ENCODE measurements at regions not wholly inside any gene's neighbourhood (a gene's known extent, or its start where the extent isn't known, plus 50 kb on each side); places are given as distances from the start of the nearest gene placed in this dataset.

GRCh38 chr4:12036450-12036849 lies 607.8 kb upstream of the HS3ST1 start:
- TF ChIP-seq, protein P1, sequence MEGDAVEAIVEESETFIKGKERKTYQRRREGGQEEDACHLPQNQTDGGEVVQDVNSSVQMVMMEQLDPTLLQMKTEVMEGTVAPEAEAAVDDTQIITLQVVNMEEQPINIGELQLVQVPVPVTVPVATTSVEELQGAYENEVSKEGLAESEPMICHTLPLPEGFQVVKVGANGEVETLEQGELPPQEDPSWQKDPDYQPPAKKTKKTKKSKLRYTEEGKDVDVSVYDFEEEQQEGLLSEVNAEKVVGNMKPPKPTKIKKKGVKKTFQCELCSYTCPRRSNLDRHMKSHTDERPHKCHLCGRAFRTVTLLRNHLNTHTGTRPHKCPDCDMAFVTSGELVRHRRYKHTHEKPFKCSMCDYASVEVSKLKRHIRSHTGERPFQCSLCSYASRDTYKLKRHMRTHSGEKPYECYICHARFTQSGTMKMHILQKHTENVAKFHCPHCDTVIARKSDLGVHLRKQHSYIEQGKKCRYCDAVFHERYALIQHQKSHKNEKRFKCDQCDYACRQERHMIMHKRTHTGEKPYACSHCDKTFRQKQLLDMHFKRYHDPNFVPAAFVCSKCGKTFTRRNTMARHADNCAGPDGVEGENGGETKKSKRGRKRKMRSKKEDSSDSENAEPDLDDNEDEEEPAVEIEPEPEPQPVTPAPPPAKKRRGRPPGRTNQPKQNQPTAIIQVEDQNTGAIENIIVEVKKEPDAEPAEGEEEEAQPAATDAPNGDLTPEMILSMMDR (IDR thresholded peaks at IDR 0.05; ENCODE audit: low read length) = no peak
- no peak for TF ChIP-seq EZH2 (optimal IDR thresholded peaks at IDR 0.05; ENCODE audit: low read depth, low read length)
- TF ChIP-seq EZH2phosphoT487 (IDR thresholded peaks at IDR 0.05; ENCODE audit: low read length) = no peak
